Globus pallidus (tissue), 1 donor: ENCODE measurements at regions not wholly inside any gene's neighbourhood (a gene's known extent, or its start where the extent isn't known, plus 50 kb on each side); places are given as distances from the start of the nearest gene placed in this dataset.

Experiments used
- DNase-seq: peaks from one replicate; pipeline ENCODE4 v3.0.0-alpha.2; 2015; ENCODE audit warnings: low spot score

DNA sequence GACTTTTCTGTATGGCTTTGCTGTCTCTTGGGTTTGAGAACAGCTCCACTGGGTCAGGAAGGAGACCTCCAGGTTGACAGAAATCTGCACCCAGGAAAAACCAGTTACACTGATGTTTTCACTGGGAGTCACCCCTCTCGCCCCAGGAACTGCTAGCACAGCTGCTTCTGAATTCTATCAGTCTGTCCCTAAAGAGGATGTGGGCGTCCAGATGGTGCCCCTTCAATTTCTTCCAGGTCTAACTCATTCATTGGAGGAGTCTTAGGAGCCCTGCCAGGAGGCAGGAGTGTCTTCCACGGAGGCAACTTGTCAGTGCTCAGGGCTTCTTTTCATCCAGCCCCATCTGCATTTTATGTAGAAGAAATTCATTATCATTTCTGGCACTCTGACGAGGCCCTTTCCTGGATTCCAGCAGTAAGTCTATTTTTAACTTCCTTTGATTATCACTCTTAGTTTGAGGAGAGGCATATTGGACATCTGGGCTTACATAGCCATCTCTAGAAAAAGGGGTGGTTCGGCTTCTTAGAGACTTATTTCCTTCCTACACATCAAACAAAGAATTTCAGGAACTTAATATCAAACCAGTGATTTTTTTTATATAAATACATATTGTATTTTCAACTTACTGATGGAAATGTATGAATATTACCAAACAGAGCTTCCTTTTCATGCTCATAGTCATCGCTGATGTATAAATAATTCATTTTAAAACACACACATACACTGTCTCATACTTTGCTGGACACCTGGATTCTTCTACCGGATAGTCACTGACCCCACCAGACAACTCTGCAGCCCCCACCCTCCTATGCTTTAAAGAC, 148.8 kb downstream of the IRX2 start:
- no peak for DNase-seq

DNA sequence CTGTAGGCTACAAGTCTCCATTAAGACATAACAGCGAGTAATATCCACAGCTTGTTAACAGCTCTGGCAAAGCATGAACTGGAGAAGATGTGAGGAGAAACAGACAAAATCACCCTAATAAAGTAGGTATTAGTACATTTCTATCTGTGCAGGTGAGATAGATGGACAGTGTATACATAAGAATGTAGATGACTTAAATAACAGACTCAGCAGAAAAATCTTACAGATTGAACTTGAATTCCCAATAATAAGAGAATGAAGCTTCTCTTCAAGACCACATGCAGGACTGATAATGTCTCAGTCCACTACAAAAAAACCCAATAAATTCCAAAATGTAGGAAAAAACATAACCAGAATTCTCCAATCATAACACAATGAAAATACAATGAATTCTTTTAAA, 153.0 kb downstream of the IRX2 start:
- no peak for DNase-seq

DNA sequence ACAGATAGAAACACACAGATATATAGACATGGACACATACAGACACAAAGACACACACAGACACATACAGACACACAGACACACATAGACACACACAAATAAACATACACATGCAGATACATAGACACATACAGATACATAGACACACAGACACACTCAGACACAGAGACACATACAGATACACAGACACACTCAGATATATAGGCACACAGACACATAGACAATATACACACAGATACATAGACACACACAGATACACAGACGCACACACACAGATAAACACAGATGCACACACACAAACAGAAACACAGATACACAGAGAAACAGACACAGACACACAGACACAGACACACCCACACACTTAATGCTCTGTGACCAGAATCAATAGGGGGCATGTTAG, 156.8 kb downstream of the IRX2 start:
- DNase-seq, result no peak

DNA sequence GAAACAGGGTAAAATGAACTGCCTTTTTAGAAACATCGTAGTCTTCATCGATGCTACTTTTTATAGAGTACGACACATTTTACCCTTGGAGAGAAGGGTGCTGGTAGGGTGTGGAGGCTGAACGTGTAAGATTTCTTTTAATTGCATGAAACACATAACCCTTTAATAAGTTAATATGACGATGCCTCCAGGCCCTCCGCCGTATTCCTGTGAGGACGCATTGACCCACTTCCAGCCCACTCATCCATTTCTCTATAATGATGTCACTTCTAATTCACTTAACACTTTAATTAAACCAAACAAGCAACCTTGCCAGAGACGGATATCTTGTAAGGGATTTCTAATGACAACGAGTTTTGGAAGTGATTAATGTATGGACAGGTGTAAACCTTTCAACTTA, 158.7 kb downstream of the IRX2 start:
- DNase-seq, result no peak

DNA sequence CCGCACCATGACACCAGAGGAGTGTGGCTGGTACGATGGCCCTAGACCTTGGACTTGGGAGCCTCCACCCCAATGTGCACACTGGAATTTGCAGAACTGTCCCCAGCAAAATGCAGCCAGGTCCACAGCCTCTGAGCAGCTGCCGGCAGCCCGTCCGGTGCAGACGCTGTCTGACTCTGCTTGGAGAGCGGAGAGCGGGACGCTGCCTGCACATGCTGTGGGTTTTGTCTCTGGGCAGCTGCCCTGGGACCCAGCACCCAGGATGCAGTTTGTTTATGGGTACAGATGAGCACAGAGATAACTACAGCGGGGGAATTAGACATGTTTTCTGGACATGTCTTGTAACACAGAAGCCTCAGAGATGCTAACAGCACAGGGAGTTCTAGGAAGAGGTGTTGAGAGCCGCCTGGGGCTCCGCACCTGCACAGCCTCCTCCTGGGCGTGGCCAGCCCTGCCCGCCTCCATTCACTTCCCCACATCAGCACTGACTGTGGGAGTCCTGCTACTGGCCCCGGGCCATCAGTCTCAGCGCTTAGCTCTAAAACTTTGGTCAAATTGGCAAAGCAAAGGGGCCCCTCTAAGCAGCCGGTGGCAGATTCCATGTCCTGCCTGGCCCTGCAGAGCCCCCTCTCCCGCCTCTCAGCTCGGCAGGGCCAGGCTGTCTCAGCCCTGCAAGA, 159.6 kb downstream of the IRX2 start:
- DNase-seq, result no peak

DNA sequence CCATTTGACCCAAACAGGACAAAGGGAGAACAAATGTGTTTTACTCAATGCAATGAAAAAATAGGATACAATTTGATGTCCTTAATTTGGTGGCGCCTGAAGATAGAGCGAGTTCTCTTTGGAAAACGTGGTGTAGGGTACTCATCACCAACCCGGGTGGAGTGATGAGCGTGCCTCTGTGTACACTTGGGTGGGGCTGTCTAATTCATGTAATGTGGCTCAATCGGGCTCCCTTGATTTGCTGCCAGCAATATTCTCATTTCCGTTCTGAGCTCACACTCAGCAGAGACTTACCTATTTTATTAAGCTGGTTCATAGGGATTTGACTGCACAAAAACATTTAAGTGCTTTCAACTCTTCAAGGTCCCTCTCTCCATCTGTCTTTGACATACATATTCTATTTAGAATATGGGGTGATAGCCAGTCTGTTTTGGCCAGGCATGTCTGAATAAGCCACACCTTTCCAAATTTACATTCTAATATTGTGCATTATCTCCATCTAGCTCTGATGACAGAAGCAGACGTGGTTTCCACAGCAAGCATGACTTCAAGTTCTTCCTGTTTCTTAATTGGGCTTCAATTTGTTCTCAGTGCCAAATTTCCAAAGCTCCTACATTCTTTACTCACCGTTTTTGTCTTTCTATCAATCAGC, 162.5 kb downstream of the IRX2 start:
- DNase-seq, result no peak

DNA sequence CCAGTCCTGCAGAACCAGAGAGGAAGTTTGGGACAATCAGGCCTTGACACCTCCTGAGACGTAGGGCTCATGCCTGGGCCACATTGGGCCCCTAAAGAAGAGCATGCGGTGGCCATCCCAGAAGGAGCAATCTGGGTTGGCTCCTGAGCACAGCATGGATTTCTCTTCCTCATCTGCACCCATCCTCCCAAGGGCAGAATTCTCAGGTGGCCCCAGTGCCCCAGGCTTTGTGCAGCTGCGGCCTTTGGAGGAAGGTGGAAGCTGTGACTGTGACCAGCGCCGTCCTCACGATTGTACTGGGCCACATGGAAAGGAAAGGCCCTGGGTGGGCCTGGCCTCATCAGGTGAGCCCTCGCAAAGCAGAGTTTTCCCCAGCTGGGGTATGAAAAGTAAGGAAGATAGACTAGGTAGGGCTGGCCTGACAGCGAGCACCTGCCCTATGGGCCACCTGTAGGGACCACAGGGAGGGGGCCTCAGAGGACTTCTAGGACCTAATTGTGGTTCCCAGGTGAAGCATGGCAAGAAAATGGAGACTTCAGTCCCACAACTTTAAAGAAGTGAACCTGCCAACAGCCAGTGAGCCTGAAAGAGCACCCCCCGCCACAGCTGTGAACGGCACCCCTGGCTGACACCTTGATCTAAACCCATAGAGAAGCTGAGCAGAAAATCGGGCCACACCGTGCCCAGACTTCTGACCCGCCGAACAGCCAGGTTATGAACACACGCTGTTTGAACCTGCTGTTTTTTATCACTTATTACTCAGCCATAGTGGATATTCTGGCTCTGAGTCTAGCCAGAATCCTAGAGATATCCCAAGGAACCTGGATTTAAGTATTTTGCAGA, 164.1 kb downstream of the IRX2 start:
- DNase-seq, result no peak

DNA sequence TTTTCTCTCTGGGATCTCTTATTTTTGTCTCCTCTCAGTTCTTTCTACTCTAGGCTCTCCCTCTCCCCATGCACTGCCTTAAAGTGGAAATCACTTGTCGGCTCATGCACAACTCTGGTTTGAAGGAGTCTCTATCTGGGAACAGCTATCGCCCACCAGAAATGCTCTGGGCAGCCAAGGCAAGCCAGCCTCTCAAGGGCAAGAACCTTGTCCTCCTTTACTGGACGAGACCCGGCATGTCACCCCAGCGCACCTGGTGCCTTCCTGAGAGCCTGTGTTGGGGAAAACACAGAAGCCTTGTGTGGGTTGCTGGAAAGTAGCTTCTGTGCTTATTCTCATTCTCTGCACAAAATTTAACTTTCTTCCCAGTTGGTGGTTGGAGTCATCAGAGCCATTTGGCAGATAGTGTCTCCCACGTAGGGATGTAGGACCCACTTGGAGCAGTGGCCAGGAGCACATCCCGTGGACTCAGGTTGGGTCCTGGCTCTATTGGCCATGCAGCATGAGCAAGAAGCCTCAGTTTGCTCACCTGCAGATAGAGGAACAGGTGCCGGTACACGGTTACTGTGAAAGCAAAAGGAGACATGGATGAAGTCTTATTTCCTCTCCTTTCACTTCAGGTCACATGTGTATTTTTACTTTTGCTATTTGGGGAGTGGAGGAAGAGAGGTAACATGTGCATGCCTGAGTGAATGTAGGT, 165.3 kb downstream of the IRX2 start:
- no peak for DNase-seq

DNA sequence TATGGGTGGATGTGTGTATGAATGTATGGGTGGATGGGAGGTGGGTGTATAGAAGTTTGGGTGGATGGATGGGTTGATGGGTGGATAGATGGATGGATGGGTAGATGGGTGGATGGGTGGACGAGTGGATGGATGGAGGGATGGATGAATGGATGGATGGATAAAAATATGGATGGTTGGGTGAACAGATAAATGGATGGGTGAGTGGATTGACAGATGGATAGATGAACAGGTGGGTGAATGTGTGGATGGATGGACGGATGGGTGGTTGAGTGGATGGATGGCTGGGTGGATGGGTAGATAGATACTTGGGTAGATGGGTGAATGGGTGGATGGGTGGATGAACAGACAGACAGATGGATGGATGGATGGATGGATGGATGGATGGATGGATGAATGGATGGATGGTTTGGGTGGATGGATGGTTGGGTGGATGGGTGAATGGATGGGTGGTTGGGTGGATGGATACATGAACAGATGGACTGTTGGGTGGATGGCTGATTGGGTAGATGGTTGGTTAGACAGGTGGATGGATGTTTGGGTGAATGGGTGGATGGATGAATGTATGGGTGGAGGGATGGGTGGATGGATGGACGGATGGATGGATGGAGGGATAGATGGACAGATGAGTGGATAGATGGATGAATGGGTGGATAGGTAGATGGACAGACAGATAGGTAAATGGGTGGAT, 166.8 kb downstream of the IRX2 start:
- no peak for DNase-seq

DNA sequence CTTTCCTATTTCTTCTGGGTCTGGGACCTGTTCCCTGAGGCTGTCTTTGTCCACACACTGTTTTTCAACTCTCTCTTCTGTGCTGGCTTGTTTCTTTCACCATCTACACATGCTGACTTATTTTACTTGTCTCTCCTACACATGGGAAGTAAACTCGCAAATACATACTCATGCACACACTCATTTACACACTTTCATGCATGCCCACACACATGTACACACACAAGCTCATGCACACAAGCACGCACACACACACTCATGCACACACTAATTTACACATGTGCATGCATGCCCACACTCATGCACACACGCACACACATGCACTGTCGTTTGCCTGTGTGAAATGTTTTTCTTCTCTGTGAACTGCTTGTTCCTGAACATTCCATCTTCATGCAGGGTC, 169.0 kb downstream of the IRX2 start:
- no peak for DNase-seq

DNA sequence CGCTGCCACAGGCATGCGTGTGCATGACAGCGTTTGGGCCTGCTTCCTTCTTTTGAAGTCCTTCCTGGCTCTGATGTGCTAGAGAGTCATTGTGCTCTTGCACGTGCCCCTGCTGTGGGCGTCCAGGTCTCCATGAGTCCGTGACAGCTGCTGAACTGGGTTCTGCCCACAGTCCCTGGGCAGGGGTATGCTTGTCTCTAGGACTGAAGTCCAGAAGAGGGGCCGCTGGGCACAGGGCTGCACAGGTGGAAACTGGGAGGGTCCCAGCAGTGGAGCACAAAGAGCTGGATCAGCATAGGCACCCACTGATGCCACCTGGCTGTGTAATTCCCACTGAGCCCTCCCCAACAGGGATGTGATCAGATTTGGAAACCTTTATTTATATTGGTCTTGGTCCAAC, 169.4 kb downstream of the IRX2 start:
- no peak for DNase-seq

DNA sequence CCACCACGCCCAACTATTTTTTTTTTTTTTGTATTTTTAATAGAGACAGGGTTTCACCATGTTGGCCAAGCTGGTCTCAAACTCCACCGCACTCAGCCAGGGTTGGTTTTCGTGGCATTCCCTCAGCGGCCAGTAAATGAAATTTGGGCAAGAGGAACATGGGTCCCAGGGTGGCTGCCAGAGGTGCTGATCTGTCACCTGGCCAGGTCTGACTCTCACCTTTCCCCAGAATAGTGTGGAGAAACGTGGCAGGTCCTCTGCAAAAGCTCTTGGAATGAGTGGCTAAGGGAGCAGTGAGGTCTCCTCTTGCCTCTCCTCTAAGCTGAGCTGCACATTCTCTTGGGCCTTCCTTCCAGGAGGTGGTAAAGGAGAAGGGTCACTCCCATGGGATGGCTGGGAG, 170.1 kb downstream of the IRX2 start:
- no peak for DNase-seq

DNA sequence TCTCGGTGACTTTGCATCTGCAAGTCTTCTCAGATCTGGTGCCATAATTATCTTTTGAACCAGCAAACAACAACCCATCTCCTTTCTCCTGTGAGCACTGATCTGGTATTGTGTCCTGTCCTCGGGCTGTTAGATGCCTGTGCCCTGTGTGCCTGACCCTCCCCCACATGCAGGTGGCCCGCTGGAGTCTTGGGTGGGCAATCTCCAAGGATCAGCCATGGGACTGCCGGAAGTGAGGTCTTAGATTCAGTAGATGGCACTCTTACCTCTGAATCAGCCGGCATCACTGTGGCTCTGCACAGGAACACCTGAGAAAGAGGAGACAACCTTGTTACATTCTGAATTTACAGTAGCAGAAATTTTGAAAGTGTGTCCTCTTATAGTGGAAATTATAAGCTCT, 172.4 kb downstream of the IRX2 start:
- DNase-seq, result no peak

DNA sequence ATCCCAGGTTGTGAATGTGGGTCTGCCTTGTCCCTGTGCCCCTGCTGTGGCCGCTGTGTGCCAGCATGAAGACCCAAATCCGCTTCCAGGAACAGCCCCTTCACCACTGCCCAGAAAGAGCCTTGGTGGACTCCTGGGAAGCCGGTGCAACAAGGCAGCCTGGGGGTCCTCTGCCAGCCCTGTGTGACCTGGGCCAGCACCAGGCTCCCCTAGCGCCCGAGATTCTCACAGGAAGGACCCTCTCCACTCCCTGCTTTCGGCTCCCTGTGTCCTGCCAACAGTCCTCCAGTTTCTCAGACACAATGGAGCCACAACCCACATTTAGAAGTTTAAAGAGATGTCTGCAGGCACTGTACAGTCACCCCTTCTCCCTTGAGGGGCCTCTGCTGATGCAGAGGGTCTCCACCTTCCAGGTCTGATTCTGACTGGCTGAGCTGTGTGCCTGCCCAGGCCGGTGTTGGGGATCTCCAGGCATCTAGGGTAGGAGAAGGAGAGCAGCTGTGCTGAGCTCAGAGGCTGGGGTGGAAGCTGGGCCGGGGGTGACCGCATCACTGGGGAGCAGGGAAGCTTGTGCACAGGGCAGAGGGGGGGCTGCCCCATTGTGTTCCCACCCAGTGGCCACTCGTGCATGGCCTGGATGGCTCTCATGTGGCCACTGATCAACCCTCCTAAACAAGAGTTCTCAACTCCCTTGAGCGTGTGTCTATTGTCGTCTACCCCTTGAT, 174.0 kb downstream of the IRX2 start:
- no peak for DNase-seq

DNA sequence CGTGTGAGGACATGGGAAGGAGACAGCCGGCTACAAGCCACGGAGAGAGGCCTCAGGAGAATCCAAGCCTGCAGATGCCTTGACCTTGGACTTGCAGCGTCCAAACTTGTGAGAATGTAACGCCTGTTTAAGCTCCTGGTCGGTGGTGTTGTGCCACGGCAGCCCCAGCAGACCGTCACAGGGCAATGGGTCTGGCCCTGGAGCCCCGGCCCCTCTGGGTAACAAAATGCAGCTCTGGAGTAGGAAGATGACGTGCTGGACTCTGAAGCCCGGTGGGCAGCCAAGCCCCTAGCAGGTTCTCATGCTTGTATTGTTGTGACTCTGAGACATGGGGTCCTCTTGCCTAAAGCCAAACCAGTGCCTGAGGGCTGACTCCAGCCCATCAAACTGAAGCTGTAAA, 174.7 kb downstream of the IRX2 start:
- no peak for DNase-seq

DNA sequence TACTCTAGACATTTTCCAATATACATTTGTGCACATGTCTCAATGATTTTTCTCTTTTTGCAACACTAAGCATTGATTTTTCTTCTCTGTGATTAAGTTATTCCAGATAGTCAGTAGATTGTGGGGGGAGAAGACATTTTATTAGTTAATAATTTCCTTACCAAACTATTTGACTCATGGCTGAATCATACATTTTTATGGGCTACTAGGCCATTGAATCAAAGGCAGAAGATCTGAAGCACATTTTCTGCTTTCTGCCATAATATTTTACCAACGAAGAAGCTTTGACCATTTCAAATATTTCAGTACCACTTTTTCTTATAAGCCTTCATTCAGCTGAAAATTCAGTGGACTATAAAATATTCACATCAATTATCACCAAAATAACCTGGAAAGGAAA, 175.6 kb downstream of the IRX2 start:
- DNase-seq, result no peak

DNA sequence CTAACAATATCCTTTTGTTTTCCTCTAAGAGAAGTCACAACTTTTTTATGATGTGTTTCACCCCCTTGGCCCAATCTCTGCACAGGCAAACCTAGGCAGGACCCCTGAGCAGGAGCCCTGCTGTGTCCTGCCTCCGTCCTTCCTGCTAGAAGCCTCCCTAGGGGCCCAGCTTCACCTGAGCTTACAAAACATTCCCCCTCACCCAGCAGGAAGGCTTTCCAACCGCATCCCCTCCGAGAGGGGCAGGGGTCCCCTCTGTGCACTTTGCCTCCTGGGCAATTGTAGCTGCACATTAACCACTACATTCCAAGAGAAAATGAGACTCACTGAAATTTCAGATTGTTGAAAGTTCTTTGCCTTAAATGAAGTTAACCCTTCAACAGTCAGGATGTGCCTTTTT, 176.2 kb downstream of the IRX2 start:
- no peak for DNase-seq

DNA sequence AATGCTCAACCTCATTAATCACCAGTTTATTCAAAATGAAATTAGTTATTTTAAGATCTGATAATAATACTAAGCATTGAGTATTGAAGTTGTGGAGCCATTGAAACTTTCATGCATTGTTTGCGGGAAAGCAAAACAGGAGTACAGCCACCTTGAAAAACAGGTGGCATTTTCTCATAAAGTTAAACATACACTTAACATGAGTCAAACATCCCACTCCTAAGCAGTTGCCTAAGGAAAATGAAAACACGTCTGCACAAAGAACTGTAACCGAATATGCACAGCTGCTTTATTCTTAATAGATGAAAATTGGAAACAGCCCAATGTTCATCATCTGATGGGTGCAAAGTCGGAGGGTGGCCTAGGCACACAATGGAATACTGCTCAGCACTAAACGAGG, 177.3 kb downstream of the IRX2 start:
- DNase-seq, result no peak

DNA sequence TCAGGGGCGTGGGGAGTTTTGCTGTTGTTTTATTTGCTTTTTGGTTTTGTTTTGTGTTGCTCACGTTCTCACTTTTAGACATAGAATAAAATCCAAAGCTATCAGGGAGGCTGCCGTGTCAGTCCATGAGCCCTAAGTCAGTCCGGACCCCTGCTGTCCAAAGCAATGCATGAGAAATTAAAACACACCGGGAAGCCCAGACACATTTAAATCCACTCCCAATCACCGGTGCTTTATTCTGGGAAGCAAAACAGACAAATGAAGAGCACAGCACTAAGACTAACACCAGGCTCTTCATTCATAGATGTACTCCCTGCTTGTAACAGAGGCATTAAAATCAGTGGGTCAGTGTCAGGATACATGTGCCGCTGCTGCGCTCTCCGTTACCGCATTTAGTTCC, 180.9 kb downstream of the IRX2 start:
- no peak for DNase-seq

DNA sequence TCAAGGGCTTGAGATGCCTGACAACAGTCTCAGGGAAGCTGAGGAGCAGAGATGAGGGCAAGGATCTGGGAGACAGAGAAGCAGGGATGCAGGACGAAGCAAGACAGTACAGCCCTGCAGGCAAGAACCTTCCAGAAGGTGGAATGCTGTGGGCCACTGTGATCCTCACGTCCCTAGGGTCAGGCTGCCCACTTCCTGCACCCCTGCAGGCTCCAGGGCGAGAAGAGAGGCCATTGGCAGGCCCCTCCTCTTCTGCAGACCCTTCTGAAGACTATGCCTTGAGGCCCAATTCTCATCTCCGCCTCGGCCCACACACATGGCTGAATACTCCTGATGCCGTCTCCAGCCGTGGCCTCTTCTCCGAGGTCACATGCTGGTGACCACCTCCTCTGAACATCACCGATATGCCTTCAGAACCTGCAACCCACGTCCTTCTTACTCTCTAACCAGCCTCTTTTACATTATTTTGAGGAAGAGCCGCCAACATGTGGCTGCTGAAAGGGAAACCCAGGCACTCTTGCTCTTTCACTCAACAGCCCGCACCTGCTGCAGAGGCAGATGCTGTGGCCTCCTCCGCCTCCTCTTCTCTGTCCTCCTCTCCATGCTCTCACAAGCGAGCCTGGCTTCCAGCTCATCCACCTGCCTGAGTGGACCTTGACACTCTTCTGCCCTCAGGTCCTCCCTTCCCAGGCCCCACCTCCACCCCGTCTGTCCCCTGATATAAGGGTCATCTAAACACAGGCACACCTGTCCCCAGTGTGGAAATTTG, 181.5 kb downstream of the IRX2 start:
- no peak for DNase-seq
